Mucosa of rectum (tissue), 2 donors: ENCODE measurements at regions not wholly inside any gene's neighbourhood (a gene's known extent, or its start where the extent isn't known, plus 50 kb on each side); places are given as distances from the start of the nearest gene placed in this dataset.

ENCODE experiments used
- H3K27ac ChIP-seq, 2 donors: one replicate each; pipeline ENCODE4 v1.7.0; 2013; ENCODE audit warnings: inconsistent platforms in 2 of 2, low read depth in 2 of 2, low read length in 2 of 2
- H3K27me3 ChIP-seq, 2 donors: one replicate each; pipeline ENCODE4 v1.7.0; 2013; ENCODE audit warnings: low read length in 2 of 2; ENCODE audit not compliant: control insufficient read depth in 2 of 2, insufficient read depth in 2 of 2
- H3K36me3 ChIP-seq, 2 donors: one replicate each; pipeline ENCODE4 v1.7.0; 2013; ENCODE audit warnings: low read length in 2 of 2; ENCODE audit not compliant: control insufficient read depth in 2 of 2, insufficient read depth in 2 of 2
- H3K4me1 ChIP-seq, 2 donors: one replicate each; pipeline ENCODE4 v1.7.0; 2013; ENCODE audit warnings: low read length in 2 of 2, mild to moderate bottlenecking in 1 of 2; ENCODE audit not compliant: control insufficient read depth in 2 of 2, insufficient read depth in 2 of 2
- H3K4me3 ChIP-seq, 2 donors: one replicate each; pipeline ENCODE4 v1.7.0; 2013; ENCODE audit warnings: low read length in 2 of 2
- H3K9ac ChIP-seq, 2 donors: one replicate each; pipeline ENCODE4 v1.7.0; 2013; ENCODE audit warnings: low read length in 2 of 2, low read depth in 1 of 2, mild to moderate bottlenecking in 1 of 2
- H3K9me3 ChIP-seq, 2 donors: one replicate each; pipeline ENCODE4 v1.7.0; 2013; ENCODE audit warnings: low read length in 2 of 2; ENCODE audit not compliant: control insufficient read depth in 2 of 2
- donor health status: healthy.
- donor health status: Normal muscosa, but diverticular disease.

DNA sequence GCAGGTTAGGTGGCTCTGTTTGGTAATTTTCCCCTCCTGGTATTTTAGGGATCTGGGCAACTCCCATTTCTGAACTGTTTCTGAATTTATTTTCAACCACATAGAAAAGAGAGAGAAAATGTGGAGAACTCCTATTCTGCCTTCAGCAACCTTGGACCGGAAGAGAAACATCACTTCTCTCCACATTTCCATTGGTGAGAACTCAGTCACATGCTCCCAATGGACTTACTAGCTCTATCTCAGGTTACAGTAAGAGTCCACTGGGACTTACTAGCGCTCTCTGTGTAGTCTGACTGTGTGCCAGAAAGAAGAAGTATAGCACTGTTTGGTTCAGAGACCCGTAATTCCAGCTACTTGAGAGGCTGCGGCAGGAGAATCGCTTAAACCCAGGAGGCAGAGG lies 383.2 kb downstream of the DUSP6 start:
- H3K36me3 ChIP-seq = no peaks in the 10 kb centered on the region
- H3K27ac ChIP-seq = no peak overlapping the region
- no peaks in the 10 kb centered on the region for H3K4me1 ChIP-seq
- no peaks in the 10 kb centered on the region for H3K9me3 ChIP-seq
- no peak overlapping the region for H3K4me3 ChIP-seq
- no peaks in the 10 kb centered on the region for H3K27me3 ChIP-seq
- H3K9ac ChIP-seq = no peak overlapping the region

DNA sequence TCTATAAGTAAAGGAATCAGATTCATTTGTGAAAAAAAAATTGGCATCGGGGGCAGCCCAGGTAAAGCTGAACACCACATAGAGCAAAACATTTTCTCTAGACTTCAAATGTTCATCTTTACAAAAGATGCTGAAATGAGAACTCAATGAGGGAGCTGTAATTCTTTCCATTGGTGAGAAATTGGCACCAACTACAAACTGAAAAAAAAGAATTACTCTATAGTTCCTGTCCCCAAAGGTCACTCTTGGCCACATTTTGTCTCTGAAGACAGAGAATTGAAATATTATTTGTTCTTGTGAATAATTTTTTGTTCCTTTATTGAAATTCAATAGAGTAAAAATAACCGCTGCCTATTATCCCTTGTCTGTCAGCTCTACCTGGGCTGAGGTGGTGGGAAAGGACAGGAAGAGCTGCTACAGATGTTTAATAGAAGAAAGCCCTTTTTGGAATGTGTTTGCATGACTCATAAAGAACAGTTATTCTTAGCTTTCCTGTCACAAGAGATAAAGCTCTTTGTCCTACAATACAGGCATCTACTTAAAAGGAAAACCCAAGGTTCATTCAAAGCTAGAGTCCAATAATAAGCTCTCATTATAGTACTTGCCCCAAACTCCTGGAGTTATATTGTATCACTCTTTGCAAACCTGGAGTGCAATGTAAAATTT lies 380.1 kb upstream of the KITLG start:
- no peaks in the 10 kb centered on the region for H3K4me1 ChIP-seq
- no peak overlapping the region for H3K4me3 ChIP-seq
- H3K27me3 ChIP-seq = no peaks in the 10 kb centered on the region
- no peaks in the 10 kb centered on the region for H3K9me3 ChIP-seq
- H3K9ac ChIP-seq = no peak overlapping the region
- H3K36me3 ChIP-seq = no peaks in the 10 kb centered on the region
- H3K27ac ChIP-seq = no peak overlapping the region

DNA sequence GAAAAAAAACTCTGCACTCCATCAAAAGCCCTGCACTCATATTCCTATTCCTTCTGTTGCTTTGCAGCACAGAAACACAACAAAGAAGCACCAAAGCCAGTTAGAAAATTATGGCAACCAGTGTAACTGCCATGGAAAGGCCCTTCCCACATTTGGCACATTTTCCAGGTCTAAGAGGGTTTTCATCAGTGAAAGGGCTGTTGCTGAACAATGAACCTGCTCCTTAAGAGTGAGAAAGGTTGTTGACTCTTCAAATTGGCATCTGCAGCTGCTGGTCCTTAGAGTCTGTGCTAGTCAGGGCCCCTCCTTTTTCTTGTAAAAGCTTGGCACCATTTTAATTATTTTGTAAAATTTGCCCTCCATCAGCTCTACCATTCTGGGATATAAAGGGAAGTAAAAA lies 378.7 kb upstream of the KITLG start:
- Histone ChIP-seq H3K9me3 (no peaks in the 10 kb centered on the region), H3K27ac (no peak overlapping the region), H3K27me3 (no peaks in the 10 kb centered on the region), H3K36me3 (no peaks in the 10 kb centered on the region), H3K4me1 (no peaks in the 10 kb centered on the region), H3K9ac (no peak overlapping the region), H3K4me3 (no peak overlapping the region)

DNA sequence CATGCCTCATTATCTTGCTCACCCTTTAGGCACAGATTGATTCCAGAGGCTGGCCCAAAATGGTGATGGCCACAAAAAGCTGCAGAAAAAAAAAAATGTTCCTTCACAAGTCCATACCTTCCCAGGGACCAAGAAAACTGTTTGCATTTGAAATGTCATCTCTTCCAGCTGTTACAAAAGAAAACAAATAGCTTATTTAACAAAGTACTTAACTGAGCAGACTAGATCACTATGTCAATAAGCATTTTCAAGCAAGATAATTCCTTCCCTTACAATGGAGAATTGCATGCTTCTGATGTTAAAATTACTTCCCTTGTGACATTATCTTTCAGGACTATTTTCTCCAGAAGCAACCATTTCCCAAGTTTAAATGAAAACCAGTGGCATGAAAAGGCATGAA lies 377.9 kb upstream of the KITLG start:
- Histone ChIP-seq H3K4me1 (no peaks in the 10 kb centered on the region), H3K9ac (no peak overlapping the region), H3K4me3 (no peak overlapping the region), H3K27ac (no peak overlapping the region), H3K27me3 (no peaks in the 10 kb centered on the region), H3K9me3 (no peaks in the 10 kb centered on the region), H3K36me3 (no peaks in the 10 kb centered on the region)

DNA sequence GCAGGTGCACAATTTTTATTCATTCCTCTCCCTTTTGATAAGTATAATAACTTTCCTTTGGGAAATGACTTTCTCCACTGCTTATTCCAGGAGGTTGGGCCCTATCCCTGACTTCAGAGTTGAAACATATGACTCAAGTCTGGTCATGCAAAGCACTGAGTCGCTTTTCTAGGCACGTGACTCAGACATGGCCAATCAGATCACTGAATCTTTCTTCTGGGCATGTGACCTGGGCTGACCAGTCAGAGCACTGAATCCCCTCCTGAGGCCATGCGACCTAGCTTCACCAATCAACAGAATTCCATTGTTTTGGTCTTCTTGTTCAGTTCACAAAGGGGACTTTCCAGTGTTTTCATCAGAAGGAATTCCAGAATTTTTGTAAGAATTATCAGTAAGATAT lies 377.1 kb upstream of the KITLG start:
- Histone ChIP-seq H3K4me1 (no peaks in the 10 kb centered on the region), H3K4me3 (no peak overlapping the region), H3K9me3 (no peaks in the 10 kb centered on the region), H3K27ac (no peak overlapping the region), H3K9ac (no peak overlapping the region), H3K27me3 (no peaks in the 10 kb centered on the region), H3K36me3 (no peaks in the 10 kb centered on the region)

DNA sequence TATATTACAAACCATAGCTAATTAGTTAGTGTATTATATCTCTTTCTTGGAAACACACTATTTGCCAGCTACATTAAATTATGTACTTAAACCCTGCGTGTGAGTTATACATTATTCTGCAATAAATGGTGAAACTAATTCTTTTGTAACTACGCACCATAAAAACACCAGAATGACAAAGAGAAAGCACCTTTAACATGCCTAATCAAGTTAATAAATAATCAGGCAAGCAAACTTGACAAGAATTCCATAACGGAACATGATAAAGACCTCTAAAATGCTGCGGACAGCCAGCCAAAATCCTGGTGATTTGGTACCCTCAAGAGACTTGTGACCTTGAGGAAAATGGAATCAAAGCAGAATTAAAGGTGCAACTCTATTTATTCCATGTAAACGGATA lies 375.3 kb upstream of the KITLG start:
- H3K36me3 ChIP-seq = no peaks in the 10 kb centered on the region
- H3K27me3 ChIP-seq = no peaks in the 10 kb centered on the region
- no peak overlapping the region for H3K4me3 ChIP-seq
- no peaks in the 10 kb centered on the region for H3K4me1 ChIP-seq
- H3K9me3 ChIP-seq = no peaks in the 10 kb centered on the region
- no peak overlapping the region for H3K9ac ChIP-seq
- H3K27ac ChIP-seq = no peak overlapping the region

DNA sequence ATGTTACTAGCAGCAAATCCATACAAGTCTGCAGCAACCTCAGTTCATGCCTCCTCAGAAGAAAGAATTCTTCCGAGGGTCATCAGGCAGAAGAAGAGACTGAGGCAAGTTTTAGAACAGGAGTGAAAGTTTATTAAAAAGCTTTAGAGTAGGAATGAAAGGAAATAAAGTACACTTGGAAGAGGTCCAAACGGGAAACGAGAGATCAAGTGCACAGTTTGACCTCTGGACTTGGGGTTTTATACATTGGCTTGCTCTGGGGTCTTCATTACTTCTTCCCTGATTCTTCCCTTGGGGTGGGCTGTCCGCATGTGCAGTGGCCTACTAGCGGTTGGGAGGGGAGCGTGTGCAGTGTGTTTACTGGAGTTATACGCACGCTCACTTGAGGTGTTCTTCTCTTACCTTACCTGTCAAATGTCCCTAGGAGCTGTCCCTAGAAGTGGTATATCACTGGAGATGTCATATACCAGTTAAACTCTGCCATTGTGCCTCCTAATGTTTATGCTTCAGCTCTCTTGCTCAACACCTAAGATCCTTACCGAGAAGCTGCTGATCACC lies 372.8 kb upstream of the KITLG start:
- H3K4me1 ChIP-seq = no peaks in the 10 kb centered on the region
- H3K27me3 ChIP-seq = no peaks in the 10 kb centered on the region
- no peaks in the 10 kb centered on the region for H3K36me3 ChIP-seq
- H3K27ac ChIP-seq = no peak overlapping the region
- H3K9me3 ChIP-seq = no peaks in the 10 kb centered on the region
- no peak overlapping the region for H3K9ac ChIP-seq
- H3K4me3 ChIP-seq = no peak overlapping the region

DNA sequence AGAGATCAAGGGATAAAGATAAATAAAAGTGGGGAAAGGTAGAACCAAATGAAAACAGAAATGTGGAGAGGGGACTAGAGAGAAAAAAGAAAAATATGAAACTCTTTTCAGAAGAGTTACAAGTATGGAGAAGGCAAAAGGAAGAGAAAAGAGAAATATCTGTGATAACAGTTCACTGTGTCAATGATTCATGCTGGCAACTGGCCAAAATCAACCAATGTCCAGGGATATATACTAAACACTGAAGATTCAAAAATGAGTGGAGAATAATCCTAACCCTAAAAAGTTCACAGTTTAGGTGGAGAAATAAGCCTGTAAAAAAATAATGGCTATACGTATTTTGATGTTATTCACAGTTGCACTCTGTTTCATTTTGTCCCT lies 372.3 kb upstream of the KITLG start:
- H3K36me3 ChIP-seq = no peaks in the 10 kb centered on the region
- no peaks in the 10 kb centered on the region for H3K27me3 ChIP-seq
- H3K9ac ChIP-seq = no peak overlapping the region
- no peaks in the 10 kb centered on the region for H3K9me3 ChIP-seq
- H3K4me1 ChIP-seq = no peaks in the 10 kb centered on the region
- H3K27ac ChIP-seq = no peak overlapping the region
- no peak overlapping the region for H3K4me3 ChIP-seq

DNA sequence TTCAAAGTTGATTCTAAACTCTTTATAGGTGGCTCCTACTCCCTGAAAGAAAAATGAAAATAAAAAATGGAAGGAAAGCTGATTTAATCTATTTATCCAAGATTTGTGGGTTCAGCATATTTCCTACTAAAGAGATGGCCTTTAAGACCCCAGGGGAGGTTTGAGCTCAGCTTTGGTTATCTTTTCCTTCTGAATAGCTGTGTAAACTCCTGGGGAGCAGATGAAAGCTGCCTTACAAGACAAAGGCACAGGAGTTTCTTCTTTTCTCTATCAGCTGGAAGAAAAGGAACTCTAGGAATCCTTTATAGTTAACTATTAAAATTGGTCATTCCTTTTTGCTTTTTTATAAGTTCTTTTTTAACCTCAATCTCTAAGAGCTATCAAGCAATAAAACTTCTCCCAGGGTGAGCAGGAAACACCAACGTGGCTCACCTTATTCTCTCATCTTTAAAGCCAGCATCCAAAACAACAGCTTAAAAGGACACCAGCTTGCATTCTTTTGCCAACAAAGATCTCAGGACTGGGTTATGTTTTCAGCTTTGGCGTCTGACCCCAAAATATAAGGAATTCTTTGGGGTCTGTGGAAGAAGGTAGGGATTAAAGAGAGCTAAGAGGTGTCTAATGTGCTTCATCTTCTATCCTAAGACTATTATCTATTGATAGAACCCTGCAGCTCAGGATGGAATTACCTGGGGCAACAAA lies 371.7 kb upstream of the KITLG start:
- H3K9me3 ChIP-seq = no peaks in the 10 kb centered on the region
- H3K4me3 ChIP-seq = no peak overlapping the region
- no peak overlapping the region for H3K9ac ChIP-seq
- no peaks in the 10 kb centered on the region for H3K36me3 ChIP-seq
- no peaks in the 10 kb centered on the region for H3K27me3 ChIP-seq
- no peak overlapping the region for H3K27ac ChIP-seq
- H3K4me1 ChIP-seq = no peaks in the 10 kb centered on the region

DNA sequence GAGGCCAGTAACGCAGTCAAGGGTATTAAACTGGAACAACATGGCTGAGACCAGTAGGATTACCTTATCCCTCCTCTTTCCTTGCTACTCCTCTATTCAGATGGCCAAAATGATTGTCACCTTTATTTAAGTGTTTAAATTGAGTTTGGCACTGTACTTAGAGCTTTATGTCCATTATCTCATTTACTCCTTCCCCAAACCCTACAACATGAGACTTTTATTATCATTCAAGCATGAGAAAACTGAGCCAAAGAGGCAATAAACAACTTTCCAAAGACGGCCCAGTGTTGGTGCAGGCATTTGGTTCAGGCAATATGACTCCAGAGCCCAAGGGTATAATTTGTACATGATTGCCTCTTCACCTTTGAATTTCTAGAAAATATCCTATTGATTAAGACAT lies 370.9 kb upstream of the KITLG start:
- Histone ChIP-seq H3K27ac (no peak overlapping the region), H3K36me3 (no peaks in the 10 kb centered on the region), H3K4me1 (no peaks in the 10 kb centered on the region), H3K27me3 (no peaks in the 10 kb centered on the region), H3K9ac (no peak overlapping the region), H3K9me3 (no peaks in the 10 kb centered on the region), H3K4me3 (no peak overlapping the region)
